OCI-LY3 (cell line): ENCODE measurements at regions not wholly inside any gene's neighbourhood (a gene's known extent, or its start where the extent isn't known, plus 50 kb on each side); places are given as distances from the start of the nearest gene placed in this dataset.

Source experiments
- H2AFZ ChIP-seq: fragments of 200-600, 300-600 bp; shearing (Covaris generic); 2 replicates; pipeline ENCODE4 v1.6.0; 2014; ENCODE audit warnings: antibody characterized with exemption, low read depth, low read length
- H3K27ac ChIP-seq: fragments of 200-600, 300-600 bp; sonication (generic); 2 replicates; pipeline ENCODE4 v1.5.1; 2014; ENCODE audit warnings: mild to moderate bottlenecking, low read length, moderate library complexity, mixed read lengths
- H3K27me3 ChIP-seq: fragments of 200-600, 300-600 bp; sonication (generic); 2 replicates; pipeline ENCODE4 v1.6.1; 2014; ENCODE audit warnings: low read depth, low read length, mixed read lengths
- H3K36me3 ChIP-seq: fragments of 200-600, 300-600 bp; sonication (generic); replicated peaks from 2 replicates; pipeline ENCODE3; 2014; ENCODE audit warnings: low read depth, low read length, mixed read lengths
- H3K4me1 ChIP-seq: fragments of 300-600, 200-600 bp; sonication (generic); 2 replicates; pipeline ENCODE4 v1.6.1; 2014; ENCODE audit warnings: low read length, mixed read lengths
- H3K4me2 ChIP-seq: fragments of 200-600, 300-600 bp; sonication (generic); 2 replicates; pipeline ENCODE4 v1.6.1; 2014; ENCODE audit warnings: low read length, mixed read lengths
- H3K4me3 ChIP-seq: fragments of 300-600, 200-600 bp; sonication (generic); 2 replicates; pipeline ENCODE4 v1.5.1; 2014; ENCODE audit warnings: antibody characterized with exemption, mild to moderate bottlenecking, low read length, moderate library complexity
- H3K79me2 ChIP-seq: fragments of 300-600, 200-600 bp; shearing (Covaris generic); 2 replicates; pipeline ENCODE4 v1.6.1; 2014; ENCODE audit warnings: mild to moderate bottlenecking, low read length, mixed read lengths
- H3K9ac ChIP-seq: fragments of 300-600, 200-600 bp; shearing (Covaris generic); 2 replicates; pipeline ENCODE4 v1.6.0; 2014; ENCODE audit warnings: mild to moderate bottlenecking, low read length, moderate library complexity
- H3K9me3 ChIP-seq: fragments of 200-600, 300-600 bp; shearing (Covaris generic); 2 replicates; pipeline ENCODE4 v1.6.1; 2014; ENCODE audit warnings: low read length, mixed read lengths; ENCODE audit not compliant: insufficient read depth
- H4K20me1 ChIP-seq: fragments of 200-600, 300-600 bp; sonication (generic); 2 replicates; pipeline ENCODE4 v1.6.1; 2016; ENCODE audit warnings: low read length, mixed read lengths; ENCODE audit not compliant: insufficient read depth
- CTCF ChIP-seq: fragments of 200-600, 300-600 bp; sonication (generic); IDR thresholded peaks from 2 replicates; pipeline ENCODE4 v1.5.1; 2014; ENCODE audit warnings: antibody characterized with exemption, low read length, low read depth
- EZH2phosphoT487 ChIP-seq: fragments of 200-600 bp; shearing (Covaris generic); IDR thresholded peaks from 2 replicates; pipeline ENCODE4 v1.6.1; 2018; ENCODE audit warnings: antibody characterized with exemption, mixed run types, low read depth

DNA sequence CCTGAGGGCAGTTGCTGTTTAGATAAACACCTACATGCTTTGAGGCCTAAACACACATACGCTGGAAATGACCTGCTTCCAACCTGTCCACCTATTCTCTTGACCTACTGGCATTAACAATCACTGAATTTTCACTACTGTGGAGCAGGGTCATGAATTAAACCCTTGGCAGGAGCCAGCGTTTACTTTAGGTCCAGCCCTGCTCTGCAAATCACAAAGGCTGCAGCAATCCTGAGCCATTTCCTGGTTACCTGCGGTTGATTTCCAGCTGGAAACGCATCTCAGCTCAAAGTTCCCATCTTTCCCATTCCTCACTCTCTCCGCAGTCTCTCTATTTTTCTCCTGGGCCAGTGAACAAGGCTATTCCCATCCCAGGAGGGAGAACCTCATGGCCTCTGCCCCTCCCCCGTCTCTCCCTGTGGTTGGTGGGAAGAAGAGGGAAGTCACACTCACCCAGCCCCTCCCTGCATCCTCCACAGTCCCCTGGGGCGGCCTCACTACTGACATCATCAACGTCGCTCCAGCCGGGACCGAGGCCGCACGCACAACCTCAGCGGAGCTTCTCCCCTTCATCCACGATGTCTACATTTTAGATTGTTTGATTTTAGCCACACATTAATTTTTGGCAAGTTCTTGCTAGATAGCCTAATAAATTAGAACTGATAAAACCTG, 84.5 kb upstream of the SNTG2 start:
- Histone ChIP-seq H4K20me1 (no peaks in the 10 kb centered on the region), H3K9me3 (no peaks in the 10 kb centered on the region), H3K4me2 (no peak overlapping the region), H3K36me3 (no peaks in the 10 kb centered on the region), H3K27me3 (no peaks in the 10 kb centered on the region), H3K9ac (no peak overlapping the region), H3K79me2 (no peaks in the 10 kb centered on the region), H2AFZ (no peak overlapping the region), H3K4me1 (no peaks in the 10 kb centered on the region), H3K27ac (no peak overlapping the region), H3K4me3 (no peak overlapping the region)
- TF ChIP-seq EZH2phosphoT487 = no peak

GRCh38 chr2:864501-865106, 86.0 kb upstream of the SNTG2 start:
- no peaks in the 10 kb centered on the region for H3K4me1 ChIP-seq
- TF ChIP-seq EZH2phosphoT487 (no peak), CTCF (no peak)
- H3K79me2 ChIP-seq = no peaks in the 10 kb centered on the region
- no peak overlapping the region for H3K4me2 ChIP-seq
- no peaks in the 10 kb centered on the region for H3K27me3 ChIP-seq
- no peaks in the 10 kb centered on the region for H4K20me1 ChIP-seq
- H3K9me3 ChIP-seq = no peaks in the 10 kb centered on the region
- H2AFZ ChIP-seq = no peak overlapping the region
- H3K4me3 ChIP-seq = no peak overlapping the region
- no peaks in the 10 kb centered on the region for H3K36me3 ChIP-seq
- no peak overlapping the region for H3K9ac ChIP-seq
- H3K27ac ChIP-seq = no peak overlapping the region

GRCh38 chr2:863732-864450, 86.8 kb upstream of the SNTG2 start:
- H3K4me2 ChIP-seq = no peak overlapping the region
- H3K4me3 ChIP-seq = no peak overlapping the region
- TF ChIP-seq EZH2phosphoT487 = no peak
- no peaks in the 10 kb centered on the region for H3K79me2 ChIP-seq
- H3K36me3 ChIP-seq = no peaks in the 10 kb centered on the region
- no peak overlapping the region for H3K27ac ChIP-seq
- H3K9ac ChIP-seq = no peak overlapping the region
- H2AFZ ChIP-seq = no peak overlapping the region
- no peaks in the 10 kb centered on the region for H3K27me3 ChIP-seq
- H3K4me1 ChIP-seq = no peaks in the 10 kb centered on the region
- no peaks in the 10 kb centered on the region for H4K20me1 ChIP-seq
- no peaks in the 10 kb centered on the region for H3K9me3 ChIP-seq

DNA sequence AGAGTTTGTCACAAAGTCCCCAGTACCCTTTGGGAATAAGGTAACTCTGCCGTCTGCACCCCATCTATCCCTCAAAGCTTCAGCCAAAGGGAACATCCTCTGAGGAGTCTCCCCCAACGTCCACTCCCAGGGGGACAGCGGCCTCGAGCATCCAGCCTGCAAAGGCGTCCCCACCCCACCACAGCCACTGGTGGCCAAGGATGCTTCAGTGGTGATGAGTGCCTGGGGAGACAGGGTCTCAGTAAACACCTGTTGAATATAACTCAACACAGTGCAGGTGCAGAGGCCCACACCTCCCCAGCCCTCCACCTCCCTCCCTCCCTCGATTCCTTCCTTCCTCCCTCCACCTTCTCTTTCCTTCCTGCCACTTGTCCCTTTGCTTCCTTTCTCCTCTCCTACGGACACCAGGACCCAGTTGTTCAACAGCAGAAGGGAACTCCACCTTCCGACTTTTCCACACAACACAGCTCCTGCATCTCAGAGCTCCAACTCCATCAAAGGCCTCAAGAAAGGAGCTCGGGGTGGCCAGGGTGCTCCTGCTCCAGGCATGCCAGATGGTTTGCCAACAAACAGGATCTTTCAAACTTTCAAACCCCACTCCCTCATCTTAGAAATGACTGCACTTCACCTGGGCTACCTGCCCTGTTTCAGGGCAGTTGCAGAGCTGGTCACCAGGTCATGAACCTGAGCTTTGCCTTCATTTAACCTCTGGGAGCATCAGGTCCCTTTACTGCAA, 87.8 kb upstream of the SNTG2 start:
- no peak overlapping the region for H3K4me2 ChIP-seq
- H3K27me3 ChIP-seq = no peaks in the 10 kb centered on the region

More for the DNA sequence above, 87.8 kb upstream of the SNTG2 start:
- no peaks in the 10 kb centered on the region for H3K9me3 ChIP-seq
- no peaks in the 10 kb centered on the region for H4K20me1 ChIP-seq
- no peak overlapping the region for H3K27ac ChIP-seq
- H3K4me1 ChIP-seq = no peaks in the 10 kb centered on the region
- H3K36me3 ChIP-seq = no peaks in the 10 kb centered on the region
- no peak overlapping the region for H3K4me3 ChIP-seq
- H2AFZ ChIP-seq = no peak overlapping the region
- H3K79me2 ChIP-seq = no peaks in the 10 kb centered on the region
- TF ChIP-seq EZH2phosphoT487 (no peak), CTCF (no peak)
- no peak overlapping the region for H3K9ac ChIP-seq
